ENCODE measurements at regions not wholly inside any gene's neighbourhood (a gene's known extent, or its start where the extent isn't known, plus 50 kb on each side); places are given as distances from the start of the nearest gene placed in this dataset.

GRCh38 chr3:182165234-182165633 is 453.5 kb downstream of the SOX2 start:
- no peak for TF ChIP-seq CTCF (conservative IDR thresholded peaks at IDR 0.05; ENCODE audit: low read depth, low read length)
- TF ChIP-seq EZH2 (IDR thresholded peaks at IDR 0.05; ENCODE audit: borderline replicate concordance, low read depth, low read length, poor library complexity, severe bottlenecking) = no peak
